Right hindlimb (tissue), 1 donor: ENCODE measurements at regions not wholly inside any gene's neighbourhood (a gene's known extent, or its start where the extent isn't known, plus 50 kb on each side); places are given as distances from the start of the nearest gene placed in this dataset.
"Not testable (repeated sequence)": the region's sequence is repeated elsewhere in the genome, so short reads cannot be mapped to it uniquely, and the experiment has no call there.

Source experiments
- DNase-seq: peaks from one replicate; pipeline ENCODE4 v3.0.0-alpha.2; 2018

DNA sequence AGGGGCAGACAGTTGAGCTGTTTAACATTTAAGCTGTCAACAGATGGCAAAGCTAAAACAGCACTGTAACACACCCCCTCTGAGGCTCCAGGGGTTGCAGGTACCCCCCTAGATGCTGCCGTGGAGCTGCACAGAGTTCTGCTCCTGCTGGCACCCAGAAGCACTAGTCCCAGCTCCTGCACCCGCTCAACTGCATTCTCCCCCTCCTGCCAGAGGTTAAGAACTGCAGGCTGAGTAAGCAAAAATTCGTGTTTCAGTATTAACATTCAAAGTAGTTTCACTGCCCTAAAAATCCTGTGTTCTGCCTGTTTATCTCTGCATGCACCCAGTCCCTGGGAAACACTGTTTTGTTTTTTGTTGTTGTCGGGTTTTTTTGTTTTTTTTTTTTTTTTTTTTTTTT is 790.8 kb upstream of the KCND2 start:
- peak; percentile 21 for DNase-seq

DNA sequence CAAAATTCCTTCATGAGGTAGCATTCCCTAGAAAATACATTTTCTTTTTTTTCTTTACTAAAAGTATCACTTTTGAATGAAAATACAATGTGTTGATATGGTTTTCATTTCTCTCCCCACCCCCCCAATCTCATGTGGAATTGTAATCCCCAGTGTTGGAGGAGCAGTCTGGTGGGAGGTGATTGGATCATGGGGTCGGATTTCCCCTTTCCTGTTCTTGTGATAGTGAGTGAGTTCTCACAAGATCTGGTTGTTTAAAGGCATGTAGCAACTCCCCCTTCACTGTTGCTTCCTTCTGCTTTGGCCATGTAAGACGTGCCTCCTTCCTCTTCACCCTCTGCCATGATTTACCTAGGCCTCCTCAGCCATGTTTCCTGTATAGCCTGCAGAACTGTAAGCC is 790.3 kb upstream of the KCND2 start:
- no peak for DNase-seq

DNA sequence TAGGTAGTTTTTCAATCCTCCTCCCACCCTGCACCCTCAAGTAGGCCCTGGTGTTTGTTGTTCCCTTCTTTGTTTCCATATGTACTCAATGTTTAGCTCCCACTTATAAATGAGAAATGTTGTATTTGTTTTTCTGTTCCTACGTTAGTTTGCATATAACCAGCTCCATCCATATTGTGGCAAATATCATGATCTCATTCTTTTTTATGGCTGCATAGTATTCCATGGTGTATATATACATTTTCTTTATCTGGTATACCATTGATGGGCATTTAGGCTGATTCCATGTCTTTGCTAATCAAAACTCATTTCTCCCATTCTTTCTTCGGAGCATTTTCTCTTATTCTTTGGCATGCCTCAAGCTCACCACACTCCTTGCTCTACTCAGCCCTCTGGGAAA is 789.6 kb upstream of the KCND2 start:
- DNase-seq = no peak

DNA sequence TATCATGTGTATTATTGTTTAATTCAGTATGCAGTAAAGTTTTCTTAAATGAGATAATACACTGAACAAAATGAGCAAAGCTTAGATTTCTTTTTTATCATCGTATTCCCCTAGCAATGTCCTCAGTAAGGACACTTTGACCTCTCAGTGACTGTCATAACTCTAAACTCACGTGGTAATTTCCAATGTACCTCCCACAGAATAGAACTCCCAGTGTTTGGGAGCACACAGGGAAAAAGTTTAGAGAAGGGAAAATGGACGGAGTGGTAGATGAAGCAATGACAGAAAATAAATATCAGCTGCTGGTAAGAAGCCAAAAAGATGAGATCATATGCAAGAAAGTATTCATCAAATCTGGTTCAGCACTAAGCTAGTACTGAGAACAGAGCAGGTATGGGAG is 758.6 kb upstream of the KCND2 start:
- DNase-seq = no peak

DNA sequence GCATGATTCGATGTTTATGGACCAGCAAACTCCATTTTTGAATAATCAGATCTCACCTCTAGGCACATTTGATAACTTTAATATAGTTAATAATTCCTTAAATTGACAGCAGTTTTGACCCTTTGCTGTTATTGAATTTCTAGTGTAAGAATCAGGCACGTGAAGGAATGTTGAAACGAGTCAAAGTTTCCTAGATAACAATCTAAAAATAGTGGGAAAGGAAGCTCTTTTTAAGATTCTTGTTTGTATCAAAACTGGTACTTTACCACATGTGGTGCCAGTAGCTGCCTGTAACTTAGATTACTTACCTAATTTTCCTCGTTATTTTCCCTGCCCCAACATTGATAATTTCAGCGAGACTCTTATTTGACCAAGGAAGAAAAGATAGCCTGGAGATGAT is 757.8 kb upstream of the KCND2 start:
- no peak for DNase-seq

DNA sequence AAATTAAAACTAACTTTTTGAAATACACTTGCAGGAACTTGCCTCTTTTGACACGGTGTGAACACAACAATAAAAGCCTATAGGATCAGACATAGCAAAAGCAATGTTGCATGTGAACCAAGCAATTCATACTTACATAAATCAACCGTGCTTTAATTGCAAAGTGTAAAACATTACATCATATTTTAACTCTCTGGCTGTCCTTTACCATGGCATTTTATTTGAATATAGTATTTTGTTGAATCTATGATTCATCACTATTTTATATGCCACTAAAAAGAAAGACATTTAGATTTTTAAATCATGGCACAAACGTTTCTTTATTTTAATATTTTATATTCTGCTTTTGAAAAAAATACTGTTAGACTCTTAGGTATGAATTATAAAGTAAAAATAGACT is 757.0 kb upstream of the KCND2 start:
- DNase-seq = no peak

DNA sequence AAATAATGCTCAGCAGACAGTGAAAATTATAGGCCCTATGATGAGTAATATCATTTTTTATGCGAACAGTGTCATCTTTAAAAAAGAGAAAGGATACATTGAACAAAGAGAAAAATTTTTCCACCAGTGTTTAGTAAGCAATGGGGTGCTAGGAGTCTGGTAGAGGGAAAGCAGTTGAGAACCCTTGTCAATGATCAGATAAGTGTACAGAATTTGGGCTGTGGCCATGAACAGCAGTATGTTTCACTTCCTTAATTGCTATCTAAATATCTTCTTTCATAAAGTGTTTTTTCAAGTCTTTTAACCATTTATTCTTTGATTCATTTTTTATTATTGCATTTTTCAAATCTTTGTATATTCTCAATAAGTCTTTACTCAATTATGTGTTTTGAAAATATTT is 750.7 kb upstream of the KCND2 start:
- no peak for DNase-seq

DNA sequence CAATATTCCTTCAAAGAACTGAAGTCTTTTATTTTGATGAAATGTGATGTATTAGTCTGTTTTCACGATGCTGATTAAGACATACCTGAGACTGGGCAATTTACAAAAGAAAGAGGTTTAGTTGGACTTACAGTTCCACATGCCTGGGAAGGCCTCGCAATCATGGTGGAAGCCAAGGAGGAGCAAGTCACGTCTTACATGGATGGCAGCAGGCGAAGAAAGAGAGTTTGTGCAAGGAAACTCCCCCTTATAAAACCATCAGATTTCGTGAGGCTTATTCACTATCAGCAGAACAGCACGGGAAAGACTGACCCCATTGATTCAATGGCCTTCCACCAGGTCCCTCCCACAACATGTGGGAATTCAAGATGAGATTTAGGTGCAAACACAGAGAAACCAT is 750.3 kb upstream of the KCND2 start:
- no peak for DNase-seq

DNA sequence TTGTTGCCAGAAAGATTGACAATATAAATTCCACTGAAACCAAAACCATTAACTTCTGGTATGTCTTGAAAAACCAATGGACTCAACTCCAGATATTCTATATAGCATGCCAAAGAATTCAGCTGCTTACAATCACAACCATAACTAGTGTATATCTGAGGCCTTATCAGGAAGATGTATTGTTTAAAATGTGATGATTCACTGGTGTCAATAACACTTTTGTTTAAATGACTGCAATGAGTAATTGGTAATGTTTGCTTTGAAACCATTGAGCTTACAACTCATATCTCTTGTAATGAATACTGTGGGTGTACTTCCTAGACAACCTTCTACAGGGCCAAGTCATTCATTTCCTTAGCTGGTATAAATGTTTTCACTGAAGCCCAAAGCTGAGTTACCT is 727.9 kb upstream of the KCND2 start:
- DNase-seq = no peak

DNA sequence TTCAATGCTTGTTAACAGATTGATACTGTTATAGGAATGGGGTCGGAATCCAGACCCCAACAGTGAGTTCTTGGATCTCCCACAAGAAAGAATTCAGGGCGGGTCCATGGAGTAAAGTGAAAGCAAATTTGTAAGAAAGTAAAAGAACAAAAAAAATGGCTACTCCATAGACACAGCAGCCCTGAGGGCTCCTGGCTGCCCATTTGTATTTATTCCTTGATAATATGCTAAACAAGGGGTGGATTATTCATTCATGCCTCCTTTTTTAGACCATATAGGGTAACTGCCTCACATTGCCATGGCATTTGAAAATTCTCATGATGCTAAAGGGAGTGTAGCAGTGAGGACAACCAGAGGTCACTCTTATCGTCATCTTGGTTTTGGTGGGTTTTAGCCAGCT is 717.2 kb upstream of the KCND2 start:
- DNase-seq = no peak

DNA sequence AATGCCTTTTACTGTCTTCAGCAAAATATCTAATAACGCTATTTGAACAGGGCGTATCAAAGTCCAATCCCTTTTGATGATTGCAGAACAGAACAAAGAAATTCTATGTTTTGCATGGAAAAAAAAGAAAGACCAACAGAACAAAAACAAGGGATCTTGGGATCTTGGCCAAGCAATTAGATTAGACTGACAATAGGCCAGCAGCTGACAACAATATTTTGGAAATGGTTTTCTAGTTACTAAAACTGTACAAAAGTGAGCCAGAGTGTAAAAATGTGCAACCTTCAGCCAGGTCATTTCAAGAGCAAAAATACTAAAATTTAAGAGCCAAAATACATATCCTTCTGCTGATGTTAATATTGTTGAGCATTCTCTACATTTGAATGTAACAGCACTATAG is 716.5 kb upstream of the KCND2 start:
- no peak for DNase-seq

DNA sequence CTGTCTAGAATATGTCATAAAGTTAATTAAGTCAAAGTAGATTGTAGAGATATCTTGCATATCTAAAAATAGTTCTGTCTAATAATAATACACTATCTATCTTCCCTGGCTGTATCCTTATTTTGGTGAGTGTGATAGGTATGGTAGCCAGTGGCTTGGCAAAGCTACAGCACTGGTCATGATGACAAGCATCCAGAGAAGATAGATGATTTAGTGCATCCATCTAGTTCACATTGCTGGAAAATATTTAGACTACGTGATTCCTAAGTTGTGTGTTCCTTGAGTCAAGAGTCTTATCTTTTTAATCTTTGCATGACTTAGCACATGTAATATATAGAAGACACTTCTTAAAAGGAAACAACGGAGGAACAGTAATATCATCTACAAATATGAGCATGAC is 711.2 kb upstream of the KCND2 start:
- DNase-seq = no peak

DNA sequence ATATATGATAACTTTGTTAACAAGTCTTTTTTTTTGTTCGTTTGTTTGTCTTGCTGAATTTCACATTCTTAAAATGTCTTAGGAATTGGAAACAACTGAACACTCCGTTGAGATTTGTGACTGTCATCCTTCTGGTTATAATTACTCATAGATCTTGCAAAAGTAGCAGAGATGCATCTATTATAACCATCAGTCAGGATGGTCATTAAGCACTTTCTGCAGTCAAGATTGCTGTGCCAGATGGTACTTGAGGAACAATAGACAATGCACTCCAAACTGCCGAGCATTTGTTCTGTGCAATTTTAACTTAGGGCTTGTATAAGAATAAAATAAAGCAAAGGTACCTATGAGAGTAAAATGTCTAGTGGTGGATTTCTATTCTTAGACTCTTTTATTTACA is 710.1 kb upstream of the KCND2 start:
- no peak for DNase-seq

DNA sequence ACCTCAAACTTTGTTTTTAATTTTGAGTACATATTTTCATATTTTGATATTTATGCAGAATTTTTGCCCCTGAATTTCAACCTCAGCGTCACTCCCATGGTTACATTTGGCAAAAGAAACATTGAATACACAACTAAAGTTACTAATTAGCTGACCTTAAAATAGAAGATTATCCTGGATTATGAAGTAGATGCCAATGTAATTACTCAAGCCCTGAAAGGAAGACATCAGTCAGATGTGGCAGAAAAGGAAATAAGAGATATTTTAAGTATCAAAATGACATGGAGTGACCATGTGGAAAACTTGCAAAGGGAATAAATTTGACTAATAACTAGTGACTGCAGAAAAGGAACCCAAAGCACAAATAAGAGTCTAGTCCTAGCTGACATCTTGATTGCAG is 701.3 kb upstream of the KCND2 start:
- no peak for DNase-seq

DNA sequence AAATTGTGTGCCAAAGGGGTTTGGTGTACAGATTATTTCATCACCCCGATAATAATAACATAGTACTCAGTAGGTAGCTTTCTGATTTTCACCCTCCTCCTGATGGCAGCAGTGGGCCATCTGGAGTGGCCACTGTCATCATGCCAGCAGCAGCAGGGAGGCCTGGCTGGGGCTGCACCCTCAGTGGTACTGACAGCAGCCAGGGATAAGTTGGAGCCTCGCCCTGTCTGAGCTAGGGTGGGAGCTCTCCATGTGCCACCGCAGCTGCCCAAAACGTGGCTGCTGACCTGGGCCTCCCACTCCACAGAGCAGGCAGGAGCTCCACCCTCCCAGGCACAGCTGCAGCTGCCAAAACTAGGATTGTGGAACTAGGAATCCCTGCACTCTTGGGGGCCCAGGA is 700.8 kb upstream of the KCND2 start:
- DNase-seq = no peak

DNA sequence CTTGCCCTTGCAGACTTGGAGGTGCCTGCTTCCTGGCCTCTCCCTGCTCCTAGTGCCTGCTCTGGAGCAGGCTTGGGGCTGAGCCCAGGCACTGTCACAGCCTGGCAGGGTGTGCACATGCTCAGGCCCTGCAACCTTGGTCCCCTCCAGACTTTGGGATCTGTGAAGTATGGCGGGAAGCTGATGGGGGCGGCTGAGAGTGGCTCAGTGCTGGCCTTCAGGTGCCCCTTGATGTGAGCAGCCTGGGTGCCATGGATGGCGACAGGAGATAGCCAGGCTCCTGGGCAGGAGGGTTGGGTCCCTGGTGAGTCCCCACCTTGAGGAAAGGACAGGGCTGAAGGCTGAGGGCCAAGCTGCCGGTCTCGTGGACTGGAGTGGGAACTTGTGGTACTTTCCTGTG is 700.4 kb upstream of the KCND2 start:
- DNase-seq = no peak

DNA sequence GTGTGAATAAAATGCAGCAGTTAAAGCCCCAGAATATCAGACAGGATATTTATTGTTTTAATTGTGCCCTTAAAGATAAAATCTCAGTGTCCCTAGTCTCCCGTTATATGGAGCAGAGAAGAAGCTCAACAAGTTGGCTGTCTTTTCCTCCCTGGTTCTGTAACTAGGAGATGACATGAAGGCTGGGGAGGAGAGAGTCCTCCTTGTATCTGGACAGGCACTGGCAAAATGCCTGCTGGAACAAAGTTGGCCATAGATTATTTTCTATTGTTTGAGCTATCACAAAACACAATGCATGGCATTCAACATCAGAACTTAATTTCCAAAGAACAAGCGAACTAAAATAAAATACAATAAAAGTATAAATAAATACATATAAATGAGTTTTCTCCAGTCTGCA is 694.9 kb upstream of the KCND2 start:
- DNase-seq = no peak

DNA sequence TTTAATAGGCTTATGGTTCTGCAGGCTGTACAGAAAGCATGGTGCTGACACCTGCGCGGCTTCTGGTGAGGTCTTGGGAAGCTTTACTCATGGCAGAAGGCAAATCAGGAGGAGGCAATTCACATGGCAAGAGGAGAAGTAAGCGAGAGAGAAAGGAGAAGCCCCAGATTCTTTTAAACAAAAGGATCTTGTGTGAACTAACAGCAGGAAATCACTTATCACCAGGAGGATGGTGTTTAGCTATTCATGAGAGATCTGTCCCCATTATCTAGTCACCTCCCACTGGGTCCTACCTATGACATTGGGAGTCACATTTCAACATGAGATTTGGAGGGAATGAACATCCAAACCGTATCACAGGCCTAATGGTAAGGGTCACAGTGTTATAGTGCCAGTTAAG is 678.0 kb upstream of the KCND2 start:
- no peak for DNase-seq

DNA sequence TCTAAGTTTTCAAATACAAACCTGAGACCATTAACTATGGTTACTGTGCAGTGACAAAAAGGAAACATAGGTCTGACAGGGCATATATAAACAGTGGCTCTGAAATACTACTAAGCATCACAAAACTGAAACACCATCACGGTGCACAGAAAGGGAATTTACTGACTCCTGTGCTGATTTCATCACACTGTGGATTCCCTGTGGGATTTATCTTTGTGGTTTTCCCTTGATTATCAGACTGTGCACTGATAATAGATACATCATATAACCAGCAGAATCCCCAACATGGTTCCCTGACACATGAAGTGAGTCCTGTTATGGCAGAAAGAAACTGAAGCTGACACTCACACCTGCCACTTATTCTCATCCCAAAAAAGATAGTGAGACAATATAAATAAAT is 676.3 kb upstream of the KCND2 start:
- no peak for DNase-seq

DNA sequence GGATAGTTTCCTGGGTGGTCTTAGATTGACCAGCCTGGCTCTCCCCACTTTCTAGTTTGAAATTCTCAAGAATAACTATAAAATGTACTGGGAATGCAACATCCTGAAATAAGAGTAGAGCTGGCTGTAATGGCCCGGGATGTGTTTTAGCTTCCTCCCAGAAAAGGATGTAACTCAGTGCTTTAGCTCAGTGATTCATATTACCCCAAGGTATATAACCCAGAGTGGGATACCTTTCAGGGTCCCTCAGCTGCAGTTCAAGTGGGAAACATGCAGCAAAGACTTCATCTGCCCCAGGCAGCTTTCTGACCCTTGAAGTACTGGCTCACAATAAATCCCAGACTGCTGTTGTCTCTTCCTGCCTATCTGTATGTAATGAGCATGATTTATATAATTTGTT is 666.7 kb upstream of the KCND2 start:
- DNase-seq = no peak

DNA sequence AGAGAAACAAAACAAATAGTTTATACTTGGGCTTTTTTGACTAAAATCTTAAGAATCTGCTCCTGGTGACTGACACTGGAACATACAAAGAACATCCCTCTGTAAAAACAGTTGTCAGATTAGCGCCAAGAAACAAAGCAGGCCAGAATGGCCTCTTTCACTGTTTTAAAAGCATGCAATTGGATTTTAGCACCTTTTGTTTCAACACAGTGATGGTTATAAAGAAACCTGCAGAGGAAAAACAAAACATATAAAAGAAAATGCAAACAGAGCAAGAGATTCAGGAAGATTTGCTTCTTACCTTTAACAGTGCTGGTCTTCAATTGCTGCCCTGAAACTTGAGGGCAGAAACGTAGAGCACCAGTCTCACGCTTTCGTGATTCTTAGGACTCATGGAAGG is 652.2 kb upstream of the KCND2 start:
- DNase-seq = no peak

DNA sequence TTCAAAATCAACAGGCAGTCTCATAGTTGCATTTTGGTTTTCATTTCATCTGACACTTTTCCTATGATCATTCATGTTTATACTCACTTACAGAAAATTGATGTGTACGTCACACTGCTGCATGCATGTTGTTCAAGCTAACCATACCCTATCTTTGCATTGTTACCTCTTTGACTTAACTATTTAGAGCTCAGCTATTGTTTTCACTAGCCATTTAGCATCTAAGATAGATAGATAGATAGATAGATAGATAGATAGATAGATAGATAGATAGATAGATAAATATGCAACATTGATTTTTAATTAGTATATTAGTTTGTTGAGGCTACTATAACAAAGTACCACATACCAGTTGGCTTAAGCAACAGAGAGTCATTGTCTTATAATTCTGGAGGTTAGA is 649.5 kb upstream of the KCND2 start:
- DNase-seq = no peak

DNA sequence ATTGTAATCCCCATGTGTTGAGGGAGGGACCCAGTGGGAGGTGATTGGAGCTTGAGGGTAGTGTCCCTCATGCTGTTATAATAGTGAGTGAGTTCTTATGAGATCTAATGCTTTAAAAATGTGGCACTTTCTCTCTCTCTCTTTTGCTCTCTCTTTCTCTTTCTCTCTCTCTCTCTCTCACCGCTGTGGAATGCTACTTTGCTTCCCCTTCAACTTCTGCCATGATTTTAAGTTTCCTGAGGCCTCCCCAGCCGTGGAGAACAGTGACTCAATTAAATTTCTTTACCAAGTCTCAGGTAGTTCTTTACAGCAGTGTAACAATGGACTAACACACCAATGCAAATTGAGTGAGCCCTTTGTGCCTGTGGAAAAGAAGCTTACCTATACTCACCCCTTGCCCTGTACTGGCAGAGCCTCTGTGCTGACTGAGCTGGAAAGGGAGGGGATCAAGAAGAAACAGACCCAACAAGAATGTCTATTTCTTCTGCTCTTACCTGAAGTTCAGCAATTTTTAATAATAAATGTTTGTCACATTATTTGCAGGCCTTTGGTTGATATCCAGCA is 642.5 kb upstream of the KCND2 start:
- DNase-seq = no peak

DNA sequence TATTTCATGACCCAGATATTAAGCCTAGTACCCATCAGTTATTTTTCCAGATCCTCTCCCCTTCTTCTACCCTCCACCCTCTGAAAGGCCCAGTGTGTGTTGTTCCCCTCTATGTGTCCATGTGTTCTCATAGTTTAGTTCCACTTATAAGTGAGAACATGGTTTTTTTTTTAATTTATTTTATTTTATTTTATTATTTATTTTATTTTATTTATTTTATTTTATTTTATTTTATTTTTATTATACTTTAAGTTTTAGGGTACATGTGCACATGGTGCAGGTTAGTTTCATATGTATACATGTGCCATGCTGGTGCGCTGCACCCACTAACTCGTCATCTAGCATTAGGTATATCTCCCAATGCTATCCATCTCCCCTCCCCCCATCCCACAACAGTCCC is 639.2 kb upstream of the KCND2 start:
- DNase-seq = not testable (repeated sequence)

DNA sequence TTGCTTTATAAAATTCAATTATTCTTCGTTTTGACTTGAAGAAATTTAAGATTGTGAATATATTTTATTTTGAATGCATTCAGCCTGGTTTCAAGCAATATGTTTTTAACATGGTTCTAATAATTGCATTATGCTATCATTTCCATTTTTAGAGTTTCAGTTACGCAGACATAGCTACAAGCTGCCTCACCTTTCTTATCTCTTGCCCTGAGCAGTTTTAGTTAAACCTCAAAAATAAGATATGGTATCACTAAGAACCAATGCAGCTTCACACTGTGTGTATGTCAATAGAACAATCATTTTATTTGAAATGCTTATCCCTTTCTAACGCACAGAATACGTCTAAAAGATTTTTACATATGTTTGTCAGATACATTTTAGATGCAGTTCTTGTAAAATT is 632.6 kb upstream of the KCND2 start:
- no peak for DNase-seq

DNA sequence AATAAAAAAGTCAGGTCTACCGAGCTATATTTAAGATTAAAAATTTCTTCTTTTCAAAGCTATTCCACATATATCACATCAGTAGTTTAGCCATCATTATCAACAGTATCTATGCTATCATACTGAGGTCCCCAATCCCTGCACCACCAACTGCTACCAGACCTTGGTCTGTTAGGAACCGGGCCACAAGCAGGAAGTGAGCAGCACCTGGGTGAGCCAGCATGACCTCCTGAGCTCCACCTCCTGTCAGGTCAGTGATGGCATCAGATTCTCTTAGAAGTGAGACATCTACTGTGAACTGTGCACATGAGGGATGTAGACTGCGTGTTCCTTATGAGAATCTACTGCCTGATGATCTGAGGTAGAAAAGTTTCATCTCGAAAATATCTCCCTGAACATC is 632.1 kb upstream of the KCND2 start:
- DNase-seq = no peak
